Cardiac fibroblast (primary cell): ENCODE measurements at regions not wholly inside any gene's neighbourhood (a gene's known extent, or its start where the extent isn't known, plus 50 kb on each side); places are given as distances from the start of the nearest gene placed in this dataset.

Experiments
- DNase-seq, 2 donors: peaks; one replicate each; pipeline versions ENCODE4 v3.0.0 to v3.0.0-alpha.2; 2010; ENCODE audit warnings: low read depth in 2 of 2
- H3K4me3 ChIP-seq, 2 donors: replicated peaks in 1 of 2; 1 replicate in 1 of 2; 2 replicates in 1 of 2; pipeline ENCODE4 v1.5.1; 2011; ENCODE audit warnings: low read depth in 2 of 2, low read length in 2 of 2, mild to moderate bottlenecking in 2 of 2, moderate library complexity in 1 of 2
- TF ChIP-seq, protein P1 (sequence below): IDR thresholded peaks from one replicate; pipeline ENCODE4 v1.5.1; 2011; ENCODE audit warnings: low read depth, mild to moderate bottlenecking, low read length, inconsistent platforms

DNA sequence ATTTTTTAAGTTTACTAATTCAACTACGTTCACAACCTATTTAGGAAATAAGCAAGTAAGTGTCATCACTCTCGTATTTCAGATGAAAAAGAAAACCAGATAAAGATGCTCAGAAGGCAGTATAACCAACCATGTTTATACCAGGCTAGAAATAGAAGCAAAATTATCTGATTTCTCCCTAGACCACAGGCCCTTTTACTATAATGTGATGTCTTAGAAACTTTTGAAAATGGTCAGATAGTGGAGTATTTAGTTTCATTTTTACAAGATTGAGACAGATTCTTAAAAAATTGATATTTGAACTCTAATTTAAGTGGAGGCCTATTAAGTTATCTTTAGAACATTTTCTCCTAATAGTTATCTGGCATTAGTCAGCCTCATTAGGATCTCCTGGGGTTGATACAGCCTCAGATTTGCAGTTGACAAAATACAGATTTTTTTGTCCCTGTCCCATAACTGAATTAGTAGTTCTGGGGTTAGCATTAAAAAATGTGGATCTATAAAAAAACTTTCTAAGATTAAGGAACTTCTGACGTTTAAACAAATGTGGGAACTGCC is 818.7 kb upstream of the PCDH9 start:
- TF ChIP-seq, protein P1, sequence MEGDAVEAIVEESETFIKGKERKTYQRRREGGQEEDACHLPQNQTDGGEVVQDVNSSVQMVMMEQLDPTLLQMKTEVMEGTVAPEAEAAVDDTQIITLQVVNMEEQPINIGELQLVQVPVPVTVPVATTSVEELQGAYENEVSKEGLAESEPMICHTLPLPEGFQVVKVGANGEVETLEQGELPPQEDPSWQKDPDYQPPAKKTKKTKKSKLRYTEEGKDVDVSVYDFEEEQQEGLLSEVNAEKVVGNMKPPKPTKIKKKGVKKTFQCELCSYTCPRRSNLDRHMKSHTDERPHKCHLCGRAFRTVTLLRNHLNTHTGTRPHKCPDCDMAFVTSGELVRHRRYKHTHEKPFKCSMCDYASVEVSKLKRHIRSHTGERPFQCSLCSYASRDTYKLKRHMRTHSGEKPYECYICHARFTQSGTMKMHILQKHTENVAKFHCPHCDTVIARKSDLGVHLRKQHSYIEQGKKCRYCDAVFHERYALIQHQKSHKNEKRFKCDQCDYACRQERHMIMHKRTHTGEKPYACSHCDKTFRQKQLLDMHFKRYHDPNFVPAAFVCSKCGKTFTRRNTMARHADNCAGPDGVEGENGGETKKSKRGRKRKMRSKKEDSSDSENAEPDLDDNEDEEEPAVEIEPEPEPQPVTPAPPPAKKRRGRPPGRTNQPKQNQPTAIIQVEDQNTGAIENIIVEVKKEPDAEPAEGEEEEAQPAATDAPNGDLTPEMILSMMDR = no peak
- H3K4me3 ChIP-seq = no peak overlapping the region

GRCh38 chr13:68047889-68048288 is 817.8 kb upstream of the PCDH9 start:
- TF ChIP-seq, protein P1 = no peak
- H3K4me3 ChIP-seq = no peak overlapping the region
- no peak for DNase-seq

More for the DNA sequence above, 818.7 kb upstream of the PCDH9 start:
- no peak for DNase-seq

DNA sequence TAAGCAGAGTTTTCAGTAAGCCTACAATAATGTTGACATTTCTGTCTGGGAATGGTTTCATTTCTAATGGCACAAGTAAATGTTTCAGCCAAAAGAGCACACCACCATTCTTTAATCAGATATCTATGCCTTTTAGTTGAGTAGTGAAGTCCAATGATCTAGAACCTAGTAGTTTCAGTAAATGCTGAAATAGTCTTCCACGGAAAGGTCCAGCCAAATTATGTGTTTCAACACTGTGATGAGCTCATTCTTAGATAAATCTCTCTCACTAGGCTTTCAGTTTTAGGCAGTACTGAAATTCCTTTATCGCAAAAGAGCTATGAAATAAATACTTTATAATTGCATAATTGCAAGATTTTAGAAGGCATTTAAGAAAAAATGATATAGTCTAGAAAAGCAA is 816.8 kb upstream of the PCDH9 start:
- H3K4me3 ChIP-seq = no peak overlapping the region
- TF ChIP-seq, protein P1 = no peak
- DNase-seq = no peak

DNA sequence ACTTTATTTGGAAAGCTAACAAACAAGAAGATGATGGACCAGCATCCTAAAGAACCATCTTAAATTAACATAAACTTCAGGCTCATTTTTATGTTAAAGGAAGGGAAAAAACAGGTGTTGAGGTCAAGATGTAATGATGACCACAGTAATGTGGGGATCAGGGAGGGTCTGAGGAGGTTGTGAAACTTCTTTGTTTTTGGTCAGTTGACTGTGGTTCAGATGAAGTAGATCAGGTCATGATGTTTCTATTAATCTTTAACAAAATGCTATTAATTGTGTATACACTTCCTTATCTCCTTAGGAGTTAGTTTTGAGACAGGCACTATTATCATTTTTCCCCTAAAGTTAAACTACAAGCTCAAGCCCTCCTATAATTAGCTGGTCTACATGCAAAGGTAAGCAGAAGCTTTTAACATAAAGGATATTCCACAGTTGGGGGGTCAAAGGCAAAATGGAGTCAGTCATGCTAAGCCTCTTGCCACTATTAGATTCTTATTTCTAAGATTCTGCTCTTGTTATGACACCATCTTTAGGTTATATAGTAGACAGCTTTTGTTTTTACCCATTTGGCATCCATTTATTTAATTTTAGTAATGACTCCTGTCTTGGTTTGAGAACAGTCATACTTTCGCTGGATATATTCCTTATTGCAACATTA is 800.1 kb upstream of the PCDH9 start:
- no peak for DNase-seq

GRCh38 chr13:68028701-68029100 is 798.6 kb upstream of the PCDH9 start:
- TF ChIP-seq, protein P1 = no peak
- H3K4me3 ChIP-seq = no peak overlapping the region
- no peak for DNase-seq

More for the DNA sequence above, 800.1 kb upstream of the PCDH9 start:
- TF ChIP-seq, protein P1 = no peak
- H3K4me3 ChIP-seq = no peak overlapping the region

GRCh38 chr13:68027306-68027705 is 797.2 kb upstream of the PCDH9 start:
- no peak overlapping the region for H3K4me3 ChIP-seq
- DNase-seq = no peak
- TF ChIP-seq, protein P1 = no peak
